ENCODE measurements at regions not wholly inside any gene's neighbourhood (a gene's known extent, or its start where the extent isn't known, plus 50 kb on each side); places are given as distances from the start of the nearest gene placed in this dataset.

- H4K20me1 ChIP-seq (ENCODE audit: insufficient read depth, low read length), result no peaks in the 10 kb centered on the region
- H2BK20ac ChIP-seq (ENCODE audit: low read depth, low read length), result no peak overlapping the region
- H2AFZ ChIP-seq (replicated peaks; ENCODE audit: low read length, poor library complexity), result no peak overlapping the region
- no CpG with 5 or more reads among the region's 9 CpGs for WGBS, 2 experiments (ENCODE audit: extremely low coverage in 2 of 2, insufficient read length in 1 of 2)
- dilution Hi-C loops (cut with HindIII; ENCODE audit: low sequenced_read_pairs, unreplicated experiment) (no loop called here), in situ Hi-C loops (cut with MboI; ENCODE audit: low sequenced_read_pairs) (no loop called here), intact Hi-C loops (cut with micrococcal nuclease) (no loop called here)
- no peak for DNase-seq
- no peaks in the 10 kb centered on the region for H3K9me1 ChIP-seq (ENCODE audit: insufficient read depth, low read length)
- no peak overlapping the region for H2AK5ac ChIP-seq (ENCODE audit: low read depth, low read length)
- H4K91ac ChIP-seq (ENCODE audit: insufficient read depth, low read depth, low read length), result no peak overlapping the region
- no peaks in the 10 kb centered on the region for H3K36me3 ChIP-seq (ENCODE audit: control insufficient read depth, insufficient read depth, low read length)
- no peak overlapping the region for H3K27ac ChIP-seq (ENCODE audit: insufficient read depth, low read length)
- TF ChIP-seq MXI1 (IDR thresholded peaks at IDR 0.05; ENCODE audit: borderline replicate concordance, low read depth, low read length), result no peak
- TF ChIP-seq RFX5 (IDR thresholded peaks at IDR 0.05; ENCODE audit: low read depth, low read length), result no peak
- no peak for TF ChIP-seq MAZ (IDR thresholded peaks at IDR 0.05; ENCODE audit: borderline replicate concordance, low read depth, low read length)
- no peak for TF ChIP-seq NFE2L2 (IDR thresholded peaks at IDR 0.05; ENCODE audit: low read depth, low read length)
- no peak for TF ChIP-seq CHD1 (IDR thresholded peaks at IDR 0.05; ENCODE audit: low read depth, low read length)
- TF ChIP-seq FOS (IDR thresholded peaks at IDR 0.05; ENCODE audit: low read depth, low read length), result no peak
- TF ChIP-seq POLR2A (IDR thresholded peaks at IDR 0.05; ENCODE audit: low read depth, low read length), result no peak
- no peak overlapping the region for H4K8ac ChIP-seq (ENCODE audit: low read depth in 2 of 2, low read length in 2 of 2)
- H3K27me3 ChIP-seq (ENCODE audit: control insufficient read depth, insufficient read depth, low read length), result no peaks in the 10 kb centered on the region
- ChIA-PET CTCF (no interaction called here), POLR2A (ENCODE audit: unreplicated experiment) (no interaction called here)
- no peak overlapping the region for H3K18ac ChIP-seq (ENCODE audit: low read depth, low read length)
- no TSS peak for BruUV-seq (replicated peaks)
- no peak overlapping the region for H2BK120ac ChIP-seq (ENCODE audit: low read depth, low read length)
- no peak overlapping the region for H2AK9ac ChIP-seq (replicated peaks; ENCODE audit: low read depth, low read length, poor library complexity)
- no peak overlapping the region for H3K23ac ChIP-seq (ENCODE audit: low read depth, low read length)
- 0 out of 2 replicates have a peak, but pooled peaks cover 2% of the 10 kb centered on the region for H3K4me1 ChIP-seq (ENCODE audit: control insufficient read depth, insufficient read depth, low read length)
- no peak overlapping the region for H3K14ac ChIP-seq (replicated peaks; ENCODE audit: low read depth, low read length)
- H4K5ac ChIP-seq (ENCODE audit: low read depth, low read length), result no peak overlapping the region
- H3K9me3 ChIP-seq (ENCODE audit: control insufficient read depth, insufficient read depth, low read length), result no peaks in the 10 kb centered on the region
- ATAC-seq (ENCODE audit: low read depth), result no peak
- H3K4me3 ChIP-seq (ENCODE audit: insufficient read depth, low read depth, low read length), result no peak overlapping the region
- no peak overlapping the region for H3K4ac ChIP-seq (ENCODE audit: low read depth, low read length)
- H2BK15ac ChIP-seq (ENCODE audit: low read depth, low read length), result no peak overlapping the region
- H3K9ac ChIP-seq (ENCODE audit: low read depth, low read length), result no peak overlapping the region
- H3K79me1 ChIP-seq (ENCODE audit: low read depth in 1 of 2, low read length in 2 of 2), result no peaks in the 10 kb centered on the region
- no peak overlapping the region for H3K4me2 ChIP-seq (ENCODE audit: low read depth, low read length)
- no peak overlapping the region for H3K56ac ChIP-seq (ENCODE audit: extremely low read depth, insufficient read depth, low read length)
- no peak overlapping the region for H2BK5ac ChIP-seq (ENCODE audit: low read depth, low read length, poor library complexity, severe bottlenecking)
These were observed 549.0 kb downstream of the CDH26 start for GRCh38 chr20:60507087-60507694.
